IPS-NIHi7 (cell line): ENCODE measurements at regions not wholly inside any gene's neighbourhood (a gene's known extent, or its start where the extent isn't known, plus 50 kb on each side); places are given as distances from the start of the nearest gene placed in this dataset.
"Not testable (repeated sequence)": the region's sequence is repeated elsewhere in the genome, so short reads cannot be mapped to it uniquely, and the experiment has no call there.

ENCODE experiments used
- DNase-seq: peaks from one replicate; pipeline ENCODE4 v3.0.0; 2012; ENCODE audit warnings: mixed read lengths; ENCODE audit errors: extremely low spot score

- DNase-seq = no peak
Measured at GRCh38 chr11:134728186-134728585, 316.1 kb upstream of the B3GAT1 start.

- no peak for DNase-seq
Measured at GRCh38 chr11:134727636-134728035, 315.6 kb upstream of the B3GAT1 start.

DNA sequence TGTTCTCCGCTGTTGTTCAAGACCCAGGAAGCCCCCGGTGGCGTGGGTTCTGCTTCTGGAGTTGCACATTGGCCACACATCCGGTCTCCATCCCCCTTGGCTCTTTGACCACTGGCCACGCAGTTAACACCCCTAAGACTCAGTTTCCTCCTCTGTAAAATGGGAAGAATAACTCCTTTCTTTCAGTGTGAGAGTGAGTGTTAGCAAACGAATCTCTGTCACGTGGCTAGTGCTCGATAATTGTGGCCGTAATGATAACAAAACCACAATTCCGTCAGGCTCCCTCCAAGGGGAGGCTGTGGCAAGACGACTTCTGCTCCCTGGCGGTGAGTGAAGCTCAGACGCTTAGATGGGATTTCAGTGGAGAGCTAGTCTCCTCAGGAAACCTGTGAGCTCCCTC is 315.2 kb upstream of the B3GAT1 start:
- DNase-seq = no peak

- peak; percentile 67 for DNase-seq
Measured at GRCh38 chr11:134725716-134726639, 313.9 kb upstream of the B3GAT1 start.

- no peak for DNase-seq
Measured at GRCh38 chr11:134725211-134725610, 313.2 kb upstream of the B3GAT1 start.

GRCh38 chr11:134724779-134725140 is 312.7 kb upstream of the B3GAT1 start:
- DNase-seq = no peak

DNA sequence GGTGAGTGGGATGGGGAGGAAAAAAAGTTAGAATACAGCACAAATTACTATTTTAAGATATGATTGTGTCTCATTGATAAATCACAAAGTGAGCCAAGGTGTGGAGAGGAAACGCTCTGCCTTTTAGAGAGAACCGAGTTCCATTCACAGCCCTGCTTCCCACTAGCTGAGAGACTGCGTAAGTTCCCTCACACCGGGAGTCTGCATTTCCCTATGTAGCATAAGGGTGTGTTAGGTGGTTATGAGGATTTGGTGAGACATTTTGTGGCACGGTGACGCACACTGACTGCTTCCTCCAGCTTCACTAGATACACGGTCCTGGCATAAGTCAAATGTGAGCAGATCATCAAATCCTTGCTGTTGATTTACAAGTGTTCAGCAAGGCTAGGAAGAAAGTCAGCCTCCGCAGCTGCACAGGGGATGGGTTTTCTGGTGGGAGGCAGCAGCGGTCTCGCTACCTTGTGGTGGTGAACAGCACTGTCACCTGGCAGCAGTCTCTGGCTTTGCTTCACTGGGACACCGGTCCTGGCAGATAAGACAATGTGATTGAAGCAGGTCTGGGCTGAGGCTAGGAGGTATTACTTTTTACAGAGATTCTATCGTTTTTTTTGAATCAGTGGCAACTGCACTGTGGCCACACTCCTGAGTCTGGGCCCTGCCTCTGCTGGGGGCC is 312.2 kb upstream of the B3GAT1 start:
- DNase-seq = no peak

- not testable (repeated sequence) for DNase-seq
Measured at GRCh38 chr11:134720691-134721070, 308.6 kb upstream of the B3GAT1 start.

DNA sequence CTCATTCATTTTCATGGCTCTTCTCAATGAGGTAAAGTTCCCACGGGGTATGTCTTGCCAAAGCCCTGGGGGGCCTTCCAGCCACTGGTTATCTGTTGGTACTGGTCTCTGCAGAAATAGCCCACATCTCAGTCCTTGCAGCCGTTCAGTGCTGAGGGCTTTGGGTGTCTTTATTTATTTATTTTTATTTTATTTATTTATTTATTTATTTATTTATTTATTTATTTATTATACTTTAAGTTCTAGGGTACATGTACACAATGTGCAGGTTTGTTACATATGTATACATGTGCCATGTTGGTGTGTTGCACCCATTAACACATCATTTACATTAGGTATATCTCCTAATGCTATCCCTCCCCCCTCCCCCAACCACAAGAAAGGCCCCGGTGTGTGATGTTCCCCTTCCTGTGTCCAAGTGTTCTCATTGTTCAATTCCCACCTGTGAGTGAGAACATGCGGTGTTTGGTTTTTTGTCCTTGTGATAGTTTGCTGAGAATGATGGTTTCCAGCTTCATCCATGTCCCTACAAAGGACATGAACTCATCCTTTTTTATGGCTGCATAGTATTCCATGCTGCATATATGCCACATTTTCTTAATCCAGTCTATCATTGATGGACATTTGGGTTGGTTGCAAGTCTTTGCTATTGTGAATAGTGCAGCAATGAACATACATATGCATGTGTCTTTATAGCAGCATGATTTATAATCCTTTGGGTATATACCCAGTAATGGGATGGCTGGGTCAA is 308.1 kb upstream of the B3GAT1 start:
- not testable (repeated sequence) for DNase-seq

DNA sequence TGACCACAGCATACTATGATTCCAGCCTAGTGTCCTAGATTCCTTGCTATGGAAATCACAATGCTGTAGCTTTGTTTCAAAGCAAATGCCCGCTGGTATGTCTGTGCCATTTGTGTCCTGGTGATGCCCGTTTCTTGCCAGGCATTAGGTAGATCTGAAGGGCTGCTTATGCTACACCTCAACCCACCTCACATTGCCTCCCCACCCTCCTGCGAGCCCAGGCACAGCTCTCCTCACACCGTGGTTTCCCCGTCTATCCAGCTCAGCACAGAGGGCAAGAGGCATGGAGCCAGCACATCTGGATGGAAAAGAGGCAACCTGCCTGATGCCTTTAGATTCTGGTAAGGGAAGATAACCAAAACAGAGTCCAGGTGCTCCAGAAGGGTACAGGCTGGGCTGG is 307.4 kb upstream of the B3GAT1 start:
- no peak for DNase-seq

- DNase-seq = no peak
Measured at GRCh38 chr11:134716582-134716981, 304.5 kb upstream of the B3GAT1 start.

- DNase-seq = no peak
Measured at GRCh38 chr11:134714021-134714656, 302.1 kb upstream of the B3GAT1 start.

DNA sequence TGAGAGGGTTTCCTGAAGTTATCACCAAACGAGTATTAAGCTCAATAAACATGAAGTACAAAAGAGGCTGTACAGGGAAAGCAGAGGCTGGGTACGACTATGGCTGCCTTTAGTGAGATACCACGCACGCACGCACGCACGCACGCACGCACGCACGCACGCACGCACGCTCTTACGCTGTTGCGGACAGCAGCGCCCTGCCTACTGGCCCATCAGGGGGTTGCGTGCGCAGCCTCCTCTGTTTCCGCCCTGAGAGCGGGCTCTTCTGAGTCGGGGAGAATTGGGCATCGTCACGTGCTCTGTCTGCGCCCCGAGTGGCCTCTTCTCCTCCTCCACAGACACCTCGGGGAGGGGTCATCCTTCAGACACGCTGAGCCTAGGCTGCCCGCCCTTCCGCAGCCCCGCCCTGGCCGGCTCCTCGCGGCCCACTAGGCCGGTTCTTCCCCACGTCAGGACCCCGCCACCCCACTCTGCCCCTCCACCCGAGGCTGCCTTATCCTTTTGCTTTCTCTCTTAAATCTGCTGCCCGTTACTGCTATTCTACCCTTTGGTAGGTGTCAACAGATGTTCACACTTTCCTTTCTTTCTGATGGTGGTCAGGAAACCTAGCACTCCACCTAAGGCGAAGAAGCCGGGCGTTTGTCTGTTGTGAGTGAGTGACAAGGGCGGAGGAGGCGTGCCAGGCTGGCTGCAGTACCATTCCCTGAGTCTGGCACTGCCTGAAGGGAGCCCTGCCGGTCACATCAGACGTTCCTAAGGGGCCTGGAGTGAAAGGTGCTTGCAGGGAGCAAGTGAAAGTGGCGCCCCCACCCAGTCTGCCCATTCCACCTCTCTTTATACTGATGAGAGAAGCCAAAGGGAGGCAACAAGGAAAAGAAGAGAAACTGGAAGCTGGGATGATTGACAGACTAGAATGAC is 300.4 kb upstream of the B3GAT1 start:
- DNase-seq = no peak

GRCh38 chr11:134711588-134711987 is 299.5 kb upstream of the B3GAT1 start:
- no peak for DNase-seq

- no peak for DNase-seq
Measured at GRCh38 chr11:134710861-134711407, 298.9 kb upstream of the B3GAT1 start.

GRCh38 chr11:134705858-134706257 is 293.8 kb upstream of the B3GAT1 start:
- no peak for DNase-seq

- no peak for DNase-seq
Measured at GRCh38 chr11:134702827-134703226, 290.8 kb upstream of the B3GAT1 start.

DNA sequence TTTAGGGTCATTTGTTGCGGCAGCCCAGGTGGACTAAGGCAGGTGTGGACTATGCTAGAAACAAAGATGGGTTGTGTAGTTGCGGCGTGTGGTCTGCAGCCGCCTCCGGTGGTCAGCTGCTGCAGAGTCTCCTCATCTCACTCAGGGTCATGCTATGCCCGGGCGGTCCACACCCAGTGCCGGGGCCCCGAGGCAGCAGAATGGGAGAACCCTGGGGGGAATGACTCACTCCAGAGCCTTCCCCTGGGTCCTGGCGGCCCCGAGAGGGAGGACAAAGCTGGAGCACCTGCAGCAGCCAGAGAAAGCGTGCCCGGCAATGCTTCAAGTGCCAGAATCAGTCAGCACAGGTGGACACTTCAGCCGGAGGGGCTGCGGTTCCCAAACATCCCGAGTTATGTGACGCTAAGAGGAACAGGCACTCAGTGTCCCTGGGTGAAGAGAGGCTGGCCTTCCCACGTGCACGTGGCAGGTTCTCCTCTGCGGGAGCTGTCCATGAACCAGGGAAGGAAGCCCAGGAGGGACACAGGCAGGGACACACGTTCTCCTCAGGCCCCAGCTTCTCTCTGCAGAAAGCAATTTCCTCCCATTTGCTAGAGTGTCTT is 289.6 kb upstream of the B3GAT1 start:
- DNase-seq = no peak

DNA sequence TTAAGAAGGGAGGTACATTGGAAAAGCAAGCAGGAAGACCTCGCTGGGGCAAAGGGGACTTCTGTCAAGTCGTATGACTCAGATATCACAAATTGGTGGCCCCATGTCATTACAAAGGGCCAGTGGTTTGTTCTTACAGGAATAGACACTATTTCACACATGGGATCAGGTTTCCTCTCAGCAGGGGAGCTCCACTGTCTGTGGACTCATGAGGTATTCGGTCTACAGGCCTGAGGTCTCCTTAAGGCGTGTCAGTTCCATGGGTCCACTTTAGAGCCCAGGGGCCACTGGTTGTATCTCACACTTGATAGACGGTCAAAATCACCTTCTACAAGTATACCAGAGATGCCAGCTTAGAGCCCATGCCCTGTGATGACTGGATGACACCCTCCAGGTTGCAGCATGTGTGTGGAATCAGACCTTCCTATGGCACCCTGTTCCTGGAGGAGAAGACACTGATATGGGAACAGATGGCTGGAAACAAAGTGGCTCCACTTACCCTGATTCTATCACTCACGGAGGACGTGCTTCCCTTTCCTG is 288.1 kb upstream of the B3GAT1 start:
- no peak for DNase-seq

- no peak for DNase-seq
Measured at GRCh38 chr11:134696455-134696854, 284.4 kb upstream of the B3GAT1 start.
